Panc1 (cell line): ENCODE measurements at regions not wholly inside any gene's neighbourhood (a gene's known extent, or its start where the extent isn't known, plus 50 kb on each side); places are given as distances from the start of the nearest gene placed in this dataset.

ENCODE experiments used
- CTCF ChIP-seq: fragments of 450-650 bp; IDR thresholded peaks from 2 replicates; pipeline ENCODE4 v1.5.1; 2017; ENCODE audit warnings: mild to moderate bottlenecking
- POLR2AphosphoS5 ChIP-seq: IDR thresholded peaks from 2 replicates; pipeline ENCODE4 v1.6.1; 2012; ENCODE audit warnings: mild to moderate bottlenecking, low read depth, low read length, moderate library complexity
- REST ChIP-seq, 2 experiments: IDR thresholded peaks; 2 replicates each; pipeline ENCODE4 v1.6.1; 2011 to 2012; ENCODE audit warnings: low read depth in 2 of 2, control low read depth in 1 of 2, low read length in 1 of 2, mild to moderate bottlenecking in 1 of 2, moderate library complexity in 1 of 2; ENCODE audit not compliant: insufficient read depth in 1 of 2
- SIN3A ChIP-seq: IDR thresholded peaks from 2 replicates; pipeline ENCODE4 v1.6.1; 2012; ENCODE audit warnings: low read depth, mild to moderate bottlenecking, low read length, moderate library complexity, borderline replicate concordance; ENCODE audit not compliant: insufficient read depth
- TCF7L2 ChIP-seq: IDR thresholded peaks from 2 replicates; pipeline ENCODE4 v1.6.1; 2011; ENCODE audit warnings: mild to moderate bottlenecking, low read depth, low read length, inconsistent platforms

- TF ChIP-seq CTCF (no peak), TCF7L2 (no peak), REST (IDR thresholded peaks at IDR 0.05; ENCODE audit: insufficient read depth in 1 of 2, low read depth in 2 of 2, low read length in 1 of 2) (no peak), POLR2AphosphoS5 (no peak), SIN3A (no peak)
Measured at GRCh38 chr13:50136678-50137077, 121.4 kb downstream of the KCNRG start.
